ENCODE measurements at regions not wholly inside any gene's neighbourhood (a gene's known extent, or its start where the extent isn't known, plus 50 kb on each side); places are given as distances from the start of the nearest gene placed in this dataset.

DNA sequence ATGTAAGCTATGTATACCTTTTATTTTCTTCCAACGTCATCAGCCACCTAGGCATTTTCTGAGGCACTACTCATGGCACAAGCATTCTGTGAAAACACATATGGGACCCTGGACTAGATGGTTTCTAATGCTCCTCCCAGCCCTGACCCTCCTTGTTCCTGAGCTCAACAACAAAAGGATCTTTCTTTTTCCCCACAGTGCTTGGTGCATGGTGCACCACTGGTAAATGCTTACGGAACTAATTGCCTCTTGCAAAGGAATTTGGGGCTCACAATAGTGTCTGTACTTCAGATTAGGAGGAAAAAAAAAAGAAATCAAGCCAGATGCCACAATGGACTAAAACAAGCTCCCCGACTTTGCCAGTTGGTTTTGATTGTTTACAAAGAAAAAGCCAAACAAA, 390.5 kb downstream of the PLPP3 start:
- no peaks in the 10 kb centered on the region for H3K4me1 ChIP-seq (ENCODE audit: insufficient read depth, low read length, poor library complexity, severe bottlenecking)
- H3K4me2 ChIP-seq (ENCODE audit: low read length): no peak overlapping the region
- TF ChIP-seq, protein P1, sequence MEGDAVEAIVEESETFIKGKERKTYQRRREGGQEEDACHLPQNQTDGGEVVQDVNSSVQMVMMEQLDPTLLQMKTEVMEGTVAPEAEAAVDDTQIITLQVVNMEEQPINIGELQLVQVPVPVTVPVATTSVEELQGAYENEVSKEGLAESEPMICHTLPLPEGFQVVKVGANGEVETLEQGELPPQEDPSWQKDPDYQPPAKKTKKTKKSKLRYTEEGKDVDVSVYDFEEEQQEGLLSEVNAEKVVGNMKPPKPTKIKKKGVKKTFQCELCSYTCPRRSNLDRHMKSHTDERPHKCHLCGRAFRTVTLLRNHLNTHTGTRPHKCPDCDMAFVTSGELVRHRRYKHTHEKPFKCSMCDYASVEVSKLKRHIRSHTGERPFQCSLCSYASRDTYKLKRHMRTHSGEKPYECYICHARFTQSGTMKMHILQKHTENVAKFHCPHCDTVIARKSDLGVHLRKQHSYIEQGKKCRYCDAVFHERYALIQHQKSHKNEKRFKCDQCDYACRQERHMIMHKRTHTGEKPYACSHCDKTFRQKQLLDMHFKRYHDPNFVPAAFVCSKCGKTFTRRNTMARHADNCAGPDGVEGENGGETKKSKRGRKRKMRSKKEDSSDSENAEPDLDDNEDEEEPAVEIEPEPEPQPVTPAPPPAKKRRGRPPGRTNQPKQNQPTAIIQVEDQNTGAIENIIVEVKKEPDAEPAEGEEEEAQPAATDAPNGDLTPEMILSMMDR (conservative IDR thresholded peaks at IDR 0.05; ENCODE audit: low read length): no peak
- TF ChIP-seq EZH2phosphoT487 (IDR thresholded peaks at IDR 0.05; ENCODE audit: borderline replicate concordance, low read depth, low read length): no peak
- H3K79me2 ChIP-seq (ENCODE audit: insufficient read depth, low read depth, low read length): no peaks in the 10 kb centered on the region
- no peaks in the 10 kb centered on the region for H3K36me3 ChIP-seq (ENCODE audit: insufficient read depth, low read length)
- POLR2A ChIA-PET: no interaction called here
- no TSS peak for BruUV-seq (replicated peaks)
- H4K20me1 ChIP-seq (ENCODE audit: insufficient read depth, low read length): no peaks in the 10 kb centered on the region
- intact Hi-C loops (cut with micrococcal nuclease; ENCODE audit: unreplicated experiment): no loop called here
- no peak for DNase-seq (ENCODE audit: low spot score)
- no peak overlapping the region for H3K4me3 ChIP-seq (ENCODE audit: low read depth, low read length, poor library complexity, severe bottlenecking)
- CTCF ChIA-PET (ENCODE audit: unreplicated experiment): no interaction called here
- H3K9me2 ChIP-seq (ENCODE audit: insufficient read depth, low read length): no peaks in the 10 kb centered on the region
- H3K27ac ChIP-seq (ENCODE audit: low read depth, low read length, poor library complexity, severe bottlenecking): no peak overlapping the region
- H2AFZ ChIP-seq (ENCODE audit: low read length): no peak overlapping the region
- no peaks in the 10 kb centered on the region for H3K9me3 ChIP-seq (ENCODE audit: low read length)

DNA sequence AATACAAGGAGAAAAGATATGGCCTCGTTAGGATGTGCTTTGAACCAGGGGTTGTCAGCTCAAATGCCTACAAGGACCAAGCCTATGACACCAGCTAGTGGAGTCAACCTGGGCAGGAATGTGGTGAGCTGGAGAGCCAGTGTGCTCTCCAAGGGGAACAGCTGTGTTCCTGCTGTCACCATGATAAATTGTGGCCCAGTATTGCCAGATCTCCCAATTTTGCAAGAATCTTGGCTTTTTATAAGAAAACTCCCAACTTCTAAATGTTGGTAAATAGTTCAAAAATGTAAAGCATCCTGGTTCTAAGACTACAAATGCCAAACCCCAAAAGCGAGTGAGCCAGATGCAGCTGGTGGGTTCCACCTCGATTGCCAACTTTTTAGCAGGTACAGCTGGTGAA, 391.1 kb downstream of the PLPP3 start:
- Histone ChIP-seq H3K9me3 (ENCODE audit: low read length) (no peaks in the 10 kb centered on the region), H3K79me2 (ENCODE audit: insufficient read depth, low read depth, low read length) (no peaks in the 10 kb centered on the region), H3K9me2 (ENCODE audit: insufficient read depth, low read length) (no peaks in the 10 kb centered on the region), H3K4me1 (ENCODE audit: insufficient read depth, low read length, poor library complexity, severe bottlenecking) (no peaks in the 10 kb centered on the region), H2AFZ (ENCODE audit: low read length) (no peak overlapping the region), H3K27ac (ENCODE audit: low read depth, low read length, poor library complexity, severe bottlenecking) (no peak overlapping the region), H3K36me3 (ENCODE audit: insufficient read depth, low read length) (no peaks in the 10 kb centered on the region), H3K4me3 (ENCODE audit: low read depth, low read length, poor library complexity, severe bottlenecking) (no peak overlapping the region), H3K4me2 (ENCODE audit: low read length) (no peak overlapping the region), H4K20me1 (ENCODE audit: insufficient read depth, low read length) (no peaks in the 10 kb centered on the region)
- BruUV-seq (replicated peaks): no TSS peak
- POLR2A ChIA-PET: no interaction called here
- no peak for DNase-seq (ENCODE audit: low spot score)
- CTCF ChIA-PET (ENCODE audit: unreplicated experiment): no interaction called here
- intact Hi-C loops (cut with micrococcal nuclease; ENCODE audit: unreplicated experiment): no loop called here
- TF ChIP-seq, protein P1 (conservative IDR thresholded peaks at IDR 0.05; ENCODE audit: low read length): no peak
- no peak for TF ChIP-seq EZH2phosphoT487 (IDR thresholded peaks at IDR 0.05; ENCODE audit: borderline replicate concordance, low read depth, low read length)

DNA sequence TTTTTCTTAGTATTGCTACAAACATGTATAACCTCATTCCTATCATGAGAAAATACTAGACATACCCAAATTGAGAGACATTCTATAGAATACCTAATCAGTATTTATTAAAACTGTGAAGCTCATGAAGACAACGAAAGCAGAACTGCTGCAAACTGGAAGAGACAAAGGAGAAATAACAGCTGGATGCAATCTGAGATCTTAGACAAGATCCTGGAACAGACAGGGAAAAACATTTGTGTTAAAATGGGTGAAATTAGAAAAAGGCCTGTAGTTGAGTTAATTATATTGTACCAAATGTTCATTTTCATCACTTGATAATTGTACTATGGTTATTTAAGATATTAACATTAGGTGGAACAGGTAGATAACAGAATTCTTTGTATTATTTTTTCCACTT, 392.0 kb downstream of the PLPP3 start:
- Histone ChIP-seq H3K4me1 (ENCODE audit: insufficient read depth, low read length, poor library complexity, severe bottlenecking) (no peaks in the 10 kb centered on the region), H2AFZ (ENCODE audit: low read length) (no peak overlapping the region), H4K20me1 (ENCODE audit: insufficient read depth, low read length) (no peaks in the 10 kb centered on the region), H3K27ac (ENCODE audit: low read depth, low read length, poor library complexity, severe bottlenecking) (no peak overlapping the region), H3K9me3 (ENCODE audit: low read length) (no peaks in the 10 kb centered on the region), H3K36me3 (ENCODE audit: insufficient read depth, low read length) (no peaks in the 10 kb centered on the region), H3K79me2 (ENCODE audit: insufficient read depth, low read depth, low read length) (no peaks in the 10 kb centered on the region), H3K4me3 (ENCODE audit: low read depth, low read length, poor library complexity, severe bottlenecking) (no peak overlapping the region), H3K4me2 (ENCODE audit: low read length) (no peak overlapping the region), H3K9me2 (ENCODE audit: insufficient read depth, low read length) (no peaks in the 10 kb centered on the region)
- intact Hi-C loops (cut with micrococcal nuclease; ENCODE audit: unreplicated experiment): no loop called here
- TF ChIP-seq, protein P1 (conservative IDR thresholded peaks at IDR 0.05; ENCODE audit: low read length): no peak
- TF ChIP-seq EZH2phosphoT487 (IDR thresholded peaks at IDR 0.05; ENCODE audit: borderline replicate concordance, low read depth, low read length): no peak
- ChIA-PET CTCF (ENCODE audit: unreplicated experiment) (no interaction called here), POLR2A (no interaction called here)
- no peak for DNase-seq (ENCODE audit: low spot score)
- no TSS peak for BruUV-seq (replicated peaks)
